IPS-18a (cell line): ENCODE measurements at regions not wholly inside any gene's neighbourhood (a gene's known extent, or its start where the extent isn't known, plus 50 kb on each side); places are given as distances from the start of the nearest gene placed in this dataset.

Experiments
- H3K27ac ChIP-seq: one replicate; pipeline ENCODE4 v1.5.1; 2013; ENCODE audit warnings: low read length
- H3K27me3 ChIP-seq: one replicate; pipeline ENCODE4 v1.6.1; 2013; ENCODE audit warnings: mild to moderate bottlenecking, low read length; ENCODE audit not compliant: control insufficient read depth, insufficient read depth
- H3K36me3 ChIP-seq: one replicate; pipeline ENCODE4 v1.6.1; 2013; ENCODE audit warnings: low read depth, low read length; ENCODE audit not compliant: control insufficient read depth
- H3K4me1 ChIP-seq: one replicate; pipeline ENCODE4 v1.6.1; 2013; ENCODE audit warnings: low read depth, low read length; ENCODE audit not compliant: control insufficient read depth
- H3K4me3 ChIP-seq: one replicate; pipeline ENCODE4 v1.5.1; 2013; ENCODE audit warnings: low read length
- H3K9ac ChIP-seq: one replicate; pipeline ENCODE4 v1.6.1; 2013; ENCODE audit warnings: mild to moderate bottlenecking, low read length, moderate library complexity
- H3K9me3 ChIP-seq: one replicate; pipeline ENCODE4 v1.6.1; 2013; ENCODE audit warnings: low read depth, low read length; ENCODE audit not compliant: control insufficient read depth

GRCh38 chr21:27393726-27394125 is 426.8 kb upstream of the ADAMTS5 start:
- Histone ChIP-seq H3K9ac (no peak overlapping the region), H3K36me3 (no peaks in the 10 kb centered on the region), H3K4me3 (no peak overlapping the region), H3K27ac (no peak overlapping the region), H3K27me3 (no peaks in the 10 kb centered on the region), H3K4me1 (no peaks in the 10 kb centered on the region), H3K9me3 (no peaks in the 10 kb centered on the region)

- H3K4me3 ChIP-seq: no peak overlapping the region
- no peak overlapping the region for H3K9ac ChIP-seq
- no peaks in the 10 kb centered on the region for H3K9me3 ChIP-seq
- no peaks in the 10 kb centered on the region for H3K27me3 ChIP-seq
- H3K27ac ChIP-seq: no peak overlapping the region
- H3K36me3 ChIP-seq: no peaks in the 10 kb centered on the region
- H3K4me1 ChIP-seq: no peaks in the 10 kb centered on the region
Measured at GRCh38 chr21:27391990-27392389, 425.1 kb upstream of the ADAMTS5 start.

- H3K27me3 ChIP-seq: no peaks in the 10 kb centered on the region
- no peak overlapping the region for H3K9ac ChIP-seq
- no peak overlapping the region for H3K4me3 ChIP-seq
- H3K36me3 ChIP-seq: no peaks in the 10 kb centered on the region
- no peaks in the 10 kb centered on the region for H3K9me3 ChIP-seq
- H3K4me1 ChIP-seq: no peaks in the 10 kb centered on the region
- no peak overlapping the region for H3K27ac ChIP-seq
Measured at GRCh38 chr21:27390384-27390783, 423.5 kb upstream of the ADAMTS5 start.

- Histone ChIP-seq H3K4me3 (no peak overlapping the region), H3K27me3 (no peaks in the 10 kb centered on the region), H3K27ac (no peak overlapping the region), H3K4me1 (no peaks in the 10 kb centered on the region), H3K9me3 (no peaks in the 10 kb centered on the region), H3K9ac (no peak overlapping the region), H3K36me3 (no peaks in the 10 kb centered on the region)
Measured at GRCh38 chr21:27388825-27389224, 421.9 kb upstream of the ADAMTS5 start.

- Histone ChIP-seq H3K4me3 (no peak overlapping the region), H3K4me1 (no peaks in the 10 kb centered on the region), H3K9ac (no peak overlapping the region), H3K27me3 (no peaks in the 10 kb centered on the region), H3K9me3 (no peaks in the 10 kb centered on the region), H3K27ac (no peak overlapping the region), H3K36me3 (no peaks in the 10 kb centered on the region)
Measured at GRCh38 chr21:27382404-27382803, 415.5 kb upstream of the ADAMTS5 start.

- H3K27ac ChIP-seq: no peak overlapping the region
- no peaks in the 10 kb centered on the region for H3K27me3 ChIP-seq
- no peaks in the 10 kb centered on the region for H3K36me3 ChIP-seq
- H3K9me3 ChIP-seq: no peaks in the 10 kb centered on the region
- H3K4me3 ChIP-seq: no peak overlapping the region
- no peaks in the 10 kb centered on the region for H3K4me1 ChIP-seq
- H3K9ac ChIP-seq: no peak overlapping the region
Measured at GRCh38 chr21:27380303-27380702, 413.4 kb upstream of the ADAMTS5 start.

GRCh38 chr21:27379354-27379753 is 412.5 kb upstream of the ADAMTS5 start:
- no peaks in the 10 kb centered on the region for H3K36me3 ChIP-seq
- no peaks in the 10 kb centered on the region for H3K27me3 ChIP-seq
- no peaks in the 10 kb centered on the region for H3K9me3 ChIP-seq
- no peak overlapping the region for H3K9ac ChIP-seq
- no peak overlapping the region for H3K4me3 ChIP-seq
- no peaks in the 10 kb centered on the region for H3K4me1 ChIP-seq
- H3K27ac ChIP-seq: no peak overlapping the region

GRCh38 chr21:27372381-27372780 is 405.5 kb upstream of the ADAMTS5 start:
- Histone ChIP-seq H3K4me3 (no peak overlapping the region), H3K27me3 (no peaks in the 10 kb centered on the region), H3K4me1 (peaks cover 17% of the 10 kb centered on the region), H3K9ac (no peak overlapping the region), H3K36me3 (no peaks in the 10 kb centered on the region), H3K9me3 (no peaks in the 10 kb centered on the region), H3K27ac (no peak overlapping the region)

GRCh38 chr21:27371975-27372331 is 405.1 kb upstream of the ADAMTS5 start:
- Histone ChIP-seq H3K9me3 (no peaks in the 10 kb centered on the region), H3K4me1 (peaks cover 17% of the 10 kb centered on the region), H3K27ac (no peak overlapping the region), H3K27me3 (no peaks in the 10 kb centered on the region), H3K9ac (no peak overlapping the region), H3K36me3 (no peaks in the 10 kb centered on the region), H3K4me3 (no peak overlapping the region)

- no peak overlapping the region for H3K9ac ChIP-seq
- no peak overlapping the region for H3K27ac ChIP-seq
- peaks cover 17% of the 10 kb centered on the region for H3K4me1 ChIP-seq
- H3K36me3 ChIP-seq: no peaks in the 10 kb centered on the region
- no peaks in the 10 kb centered on the region for H3K27me3 ChIP-seq
- no peaks in the 10 kb centered on the region for H3K9me3 ChIP-seq
- H3K4me3 ChIP-seq: no peak overlapping the region
Measured at GRCh38 chr21:27371115-27371974, 404.5 kb upstream of the ADAMTS5 start.

- Histone ChIP-seq H3K27me3 (no peaks in the 10 kb centered on the region), H3K9ac (no peak overlapping the region), H3K27ac (no peak overlapping the region), H3K4me3 (no peak overlapping the region), H3K9me3 (no peaks in the 10 kb centered on the region), H3K36me3 (no peaks in the 10 kb centered on the region), H3K4me1 (peaks cover 17% of the 10 kb centered on the region)
Measured at GRCh38 chr21:27369978-27370571, 403.2 kb upstream of the ADAMTS5 start.

GRCh38 chr21:27369234-27369633 is 402.3 kb upstream of the ADAMTS5 start:
- Histone ChIP-seq H3K36me3 (no peaks in the 10 kb centered on the region), H3K9me3 (no peaks in the 10 kb centered on the region), H3K4me1 (peaks cover 17% of the 10 kb centered on the region), H3K27ac (no peak overlapping the region), H3K27me3 (no peaks in the 10 kb centered on the region), H3K9ac (no peak overlapping the region), H3K4me3 (no peak overlapping the region)
